Activated naive CD4-positive, alpha-beta T cell treated with anti-CD3 and anti-CD28 coated beads, Interleukin-2, amount 50 U/mL, for 72 hours (primary cell): ENCODE measurements at regions not wholly inside any gene's neighbourhood (a gene's known extent, or its start where the extent isn't known, plus 50 kb on each side); places are given as distances from the start of the nearest gene placed in this dataset.

Experiments used
- ATAC-seq, 2 donors: fragments of 150-1000 bp; cut with Tn5 transposase; 2 replicates each; pipeline ENCODE4 v1.10.0; 2021; ENCODE audit warnings: mild to moderate bottlenecking in 2 of 2, moderate library complexity in 2 of 2
- DNase-seq, 2 donors: peaks; one replicate each; pipeline ENCODE4 v3.0.0; 2021 to 2022; ENCODE audit warnings: low spot score in 2 of 2
- H3K27ac Mint-ChIP-seq, 2 donors: one replicate each; pipeline ENCODE4 v1.8.0; 2022; ENCODE audit warnings: mild to moderate bottlenecking in 2 of 2, mixed read lengths in 2 of 2
- H3K36me3 Mint-ChIP-seq, 2 donors: one replicate each; pipeline ENCODE4 v1.8.0; 2022; ENCODE audit warnings: mixed read lengths in 2 of 2
- H3K9me3 Mint-ChIP-seq, 2 donors: one replicate each; pipeline ENCODE4 v1.8.0; 2022; ENCODE audit warnings: mixed read lengths in 2 of 2

DNA sequence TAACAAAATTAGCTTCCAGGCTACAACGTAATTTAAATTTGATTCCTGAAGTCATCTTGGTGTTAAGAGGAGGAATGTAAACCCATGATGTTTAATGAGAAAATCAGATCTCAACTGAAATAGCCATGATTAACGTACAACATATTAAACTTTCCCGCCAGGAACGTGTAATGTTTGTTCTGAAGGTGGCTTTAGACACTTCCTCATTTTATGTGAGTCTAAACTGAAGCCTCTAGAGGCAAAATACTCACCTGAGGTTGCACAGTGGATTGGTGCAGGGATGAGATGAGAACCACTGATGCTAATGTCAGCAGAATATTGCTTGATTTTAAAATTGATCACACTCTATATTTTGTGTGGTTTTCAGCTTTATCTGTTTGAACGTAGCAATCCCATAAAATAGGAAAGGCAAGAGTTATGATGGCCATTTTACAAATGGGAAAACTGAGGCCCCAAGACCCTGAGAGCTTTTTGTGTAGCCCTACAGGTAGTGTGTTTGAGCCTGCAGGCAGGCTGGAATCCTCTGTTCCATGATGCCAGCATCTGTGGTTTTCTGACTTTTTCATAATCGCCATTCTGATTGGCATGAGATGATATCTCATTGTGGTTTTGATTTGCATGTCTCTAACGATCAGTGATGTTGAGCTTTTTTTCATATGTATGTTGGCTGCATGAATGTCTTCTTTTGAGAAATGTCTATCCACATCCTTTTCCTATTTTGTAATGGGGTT lies 243.7 kb upstream of the BMPER start:
- peaks cover 0 to 5% of the 10 kb centered on the region in 2 donors for H3K36me3 Mint-ChIP-seq
- no peaks in the 10 kb centered on the region for H3K9me3 Mint-ChIP-seq
- DNase-seq, result no peak
- ATAC-seq, result no peak
- H3K27ac Mint-ChIP-seq, result no peak overlapping the region

DNA sequence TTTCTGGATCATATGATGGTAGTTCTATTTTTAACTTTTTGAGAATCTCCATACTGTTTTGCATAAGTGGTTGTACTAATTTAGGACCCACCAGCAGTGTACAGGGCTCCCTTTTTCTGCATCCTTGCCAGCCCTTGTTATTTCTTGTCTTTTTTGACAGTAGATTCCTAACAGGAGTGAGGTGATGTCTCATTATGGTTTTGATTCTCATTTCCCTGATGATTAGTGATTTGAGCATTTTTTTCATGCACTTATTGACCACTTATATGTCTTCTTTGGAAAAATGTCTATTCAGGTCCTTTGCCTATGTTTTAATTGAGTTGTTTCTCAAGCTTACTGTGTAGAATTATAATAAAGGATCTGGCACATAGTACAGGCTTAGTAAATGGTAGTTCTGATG lies 238.8 kb upstream of the BMPER start:
- H3K9me3 Mint-ChIP-seq, result no peaks in the 10 kb centered on the region
- DNase-seq, result no peak
- no peak overlapping the region for H3K27ac Mint-ChIP-seq

GRCh38 chr7:33667196-33667595 lies 238.1 kb upstream of the BMPER start:
- no peaks in the 10 kb centered on the region for H3K9me3 Mint-ChIP-seq
- DNase-seq (no peak), ATAC-seq (no peak)
- peaks cover 0 to 7% of the 10 kb centered on the region in 2 donors for H3K36me3 Mint-ChIP-seq
- no peak overlapping the region for H3K27ac Mint-ChIP-seq

More for the DNA sequence above, 238.8 kb upstream of the BMPER start:
- no peak for ATAC-seq
- H3K36me3 Mint-ChIP-seq, result peaks cover 0 to 7% of the 10 kb centered on the region in 2 donors

- Mint-ChIP-seq H3K36me3 (peaks cover 0 to 7% of the 10 kb centered on the region in 2 donors), H3K9me3 (no peaks in the 10 kb centered on the region), H3K27ac (no peak overlapping the region)
- no peak for DNase-seq
- ATAC-seq, result no peak
Observed at GRCh38 chr7:33669251-33669670, 236.1 kb upstream of the BMPER start.

GRCh38 chr7:33671531-33672262 lies 233.6 kb upstream of the BMPER start:
- no peak for ATAC-seq
- Mint-ChIP-seq H3K27ac (no peak overlapping the region), H3K36me3 (peaks cover 0 to 7% of the 10 kb centered on the region in 2 donors), H3K9me3 (no peaks in the 10 kb centered on the region)
- no peak for DNase-seq

- ATAC-seq (no peak), DNase-seq (no peak)
- Mint-ChIP-seq H3K36me3 (peaks cover 0 to 7% of the 10 kb centered on the region in 2 donors), H3K27ac (no peak overlapping the region), H3K9me3 (no peaks in the 10 kb centered on the region)
Observed at GRCh38 chr7:33673029-33673700, 232.2 kb upstream of the BMPER start.

DNA sequence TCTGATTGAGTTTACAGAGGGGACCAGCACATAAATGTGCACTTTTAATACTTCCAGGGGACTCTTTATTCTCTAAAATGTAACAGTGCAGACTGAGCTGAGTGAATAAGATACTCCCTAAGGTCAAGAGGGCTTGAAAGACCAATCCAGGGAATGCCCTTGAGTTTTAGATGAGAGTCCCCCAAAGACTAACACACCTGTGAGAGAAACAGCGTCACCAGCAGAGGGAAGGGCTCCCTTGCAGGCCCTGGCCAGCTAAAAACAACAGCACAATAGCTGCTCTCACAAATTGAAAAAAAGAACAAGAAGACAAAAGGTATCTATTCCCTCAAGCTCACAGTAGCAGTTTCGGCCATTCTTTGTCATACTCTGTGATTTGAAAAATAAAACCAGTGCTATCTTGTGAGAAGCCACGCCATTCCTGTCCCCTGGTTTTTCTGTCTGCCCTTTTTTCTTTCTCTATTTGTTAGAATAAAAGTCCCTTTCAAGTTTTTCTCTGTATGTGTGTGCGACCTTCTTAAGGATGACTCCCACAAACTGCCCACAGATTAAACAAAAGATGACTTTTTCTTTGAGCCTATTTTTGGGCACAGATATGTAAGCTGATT lies 230.4 kb upstream of the BMPER start:
- H3K9me3 Mint-ChIP-seq, result peaks cover 0 to 3% of the 10 kb centered on the region in 2 donors
- H3K36me3 Mint-ChIP-seq, result peaks cover 0 to 3% of the 10 kb centered on the region in 2 donors
- DNase-seq (no peak), ATAC-seq (no peak)
- no peak overlapping the region for H3K27ac Mint-ChIP-seq

DNA sequence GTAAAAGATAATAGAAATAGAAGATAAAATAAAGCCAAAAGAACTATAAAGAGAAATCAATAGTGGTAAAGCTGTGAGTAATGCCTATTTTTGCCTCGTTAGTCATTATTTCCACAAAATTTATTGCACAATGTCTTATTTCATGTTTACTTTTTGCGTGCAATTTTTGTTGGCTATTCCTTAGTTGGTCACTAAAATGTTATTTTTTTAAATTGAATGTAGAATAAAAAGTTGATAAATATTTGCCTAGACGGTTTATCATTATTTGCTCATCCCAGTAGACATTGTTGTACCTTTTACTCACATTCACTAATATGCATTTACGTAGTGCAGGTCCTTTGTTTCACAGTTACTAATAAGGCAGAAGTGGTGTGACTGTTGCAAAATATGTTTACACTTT lies 227.8 kb upstream of the BMPER start:
- Mint-ChIP-seq H3K9me3 (peaks cover 0 to 5% of the 10 kb centered on the region in 2 donors), H3K36me3 (peaks cover 0 to 6% of the 10 kb centered on the region in 2 donors), H3K27ac (no peak overlapping the region)
- ATAC-seq, result no peak
- no peak for DNase-seq

DNA sequence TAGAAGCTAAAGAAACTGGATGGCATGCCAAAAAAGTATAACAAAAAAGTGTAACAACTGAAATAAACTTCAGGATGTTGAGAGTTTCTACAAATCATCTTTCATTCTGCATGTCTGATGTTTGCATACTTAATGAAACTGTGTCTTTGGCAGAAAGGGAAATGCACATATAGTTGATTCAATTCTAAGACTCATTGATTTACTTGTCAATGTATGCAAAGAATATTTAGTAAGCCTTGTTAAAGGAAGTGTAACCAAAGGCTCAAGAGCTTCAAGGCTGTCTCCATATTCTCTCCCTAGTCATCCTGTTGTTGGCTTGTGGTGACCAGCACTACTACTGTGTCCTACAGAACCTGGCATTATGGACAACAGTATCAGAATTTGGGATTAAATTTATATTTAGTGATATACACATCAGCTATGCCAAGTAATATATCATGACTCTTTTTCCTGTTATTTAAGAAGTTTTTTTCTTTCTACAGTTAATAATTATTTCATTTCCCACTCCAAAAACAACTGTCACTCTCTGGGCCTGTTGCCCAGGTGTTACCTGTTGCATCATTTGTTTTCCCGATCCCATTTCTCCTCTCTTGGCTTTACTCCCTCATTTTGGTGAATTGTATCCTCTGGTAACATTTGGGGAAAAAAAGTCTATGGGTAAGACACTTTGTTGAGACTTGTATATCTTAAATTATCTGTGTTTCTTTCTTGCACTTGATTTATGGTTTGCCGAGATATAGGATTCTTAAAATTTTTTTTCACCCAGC lies 226.6 kb upstream of the BMPER start:
- no peak overlapping the region for H3K27ac Mint-ChIP-seq
- H3K36me3 Mint-ChIP-seq, result peaks cover 0 to 6% of the 10 kb centered on the region in 2 donors
- peaks cover 0 to 5% of the 10 kb centered on the region in 2 donors for H3K9me3 Mint-ChIP-seq
- ATAC-seq (no peak), DNase-seq (no peak)

GRCh38 chr7:33680682-33681081 lies 224.7 kb upstream of the BMPER start:
- Mint-ChIP-seq H3K9me3 (peaks cover 5 to 8% of the 10 kb centered on the region in 2 donors), H3K27ac (no peak overlapping the region), H3K36me3 (peaks cover 0 to 17% of the 10 kb centered on the region in 2 donors)
- DNase-seq, result no peak
- no peak for ATAC-seq

DNA sequence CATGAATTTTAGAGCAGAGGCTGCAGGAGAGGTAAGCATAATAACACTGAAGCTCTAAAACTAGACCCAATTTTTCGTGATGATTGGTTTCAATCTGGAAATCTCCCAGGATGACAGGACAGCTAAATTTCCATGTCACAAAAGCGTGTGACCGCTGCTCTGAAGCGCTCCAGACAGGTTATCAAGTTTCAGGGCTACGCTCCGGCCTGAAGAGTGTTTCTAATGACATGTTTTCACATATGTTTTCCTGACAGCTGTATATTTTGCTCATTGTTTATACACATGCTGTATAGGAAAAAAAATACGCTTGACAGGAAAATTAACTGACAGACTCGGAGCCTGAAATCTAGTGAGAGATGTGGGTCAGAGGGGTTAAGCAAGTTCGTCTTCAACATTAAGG lies 219.8 kb upstream of the BMPER start:
- Mint-ChIP-seq H3K9me3 (peaks cover 8 to 15% of the 10 kb centered on the region in 2 donors), H3K36me3 (peaks cover 2 to 25% of the 10 kb centered on the region in 2 donors), H3K27ac (no peak overlapping the region)
- ATAC-seq (no peak), DNase-seq (no peak)

GRCh38 chr7:33685981-33686683 lies 219.2 kb upstream of the BMPER start:
- H3K27ac Mint-ChIP-seq, result no peak overlapping the region
- peaks cover 12 to 20% of the 10 kb centered on the region in 2 donors for H3K9me3 Mint-ChIP-seq
- ATAC-seq, result no peak
- H3K36me3 Mint-ChIP-seq, result peaks cover 8 to 30% of the 10 kb centered on the region in 2 donors
- no peak for DNase-seq

DNA sequence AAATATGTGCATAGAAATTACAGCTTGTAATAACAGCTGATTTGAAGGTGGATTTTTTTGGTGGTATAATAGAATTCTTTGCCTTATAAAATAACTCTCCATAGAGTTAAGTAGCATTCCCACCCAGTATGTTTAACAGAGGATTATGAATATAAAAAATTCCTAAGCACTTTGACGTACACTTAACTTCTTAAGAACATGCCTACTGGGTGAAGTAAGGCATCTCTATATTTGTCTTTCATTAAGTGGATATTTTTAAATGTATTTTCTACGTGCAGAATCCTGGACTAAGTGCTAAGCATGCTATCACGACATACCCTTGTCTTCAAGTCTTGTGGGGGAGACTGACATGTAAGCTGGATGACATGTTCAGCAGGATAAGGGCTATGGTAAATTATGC lies 217.7 kb upstream of the BMPER start:
- Mint-ChIP-seq H3K36me3 (peaks cover 8 to 36% of the 10 kb centered on the region in 2 donors), H3K27ac (no peak overlapping the region), H3K9me3 (peaks cover 12 to 20% of the 10 kb centered on the region in 2 donors)
- no peak for ATAC-seq
- no peak for DNase-seq

GRCh38 chr7:33691180-33691579 lies 214.2 kb upstream of the BMPER start:
- no peak overlapping the region for H3K27ac Mint-ChIP-seq

GRCh38 chr7:33692956-33693355 lies 212.4 kb upstream of the BMPER start:
- Mint-ChIP-seq H3K27ac (no peak overlapping the region), H3K9me3 (peaks cover 10 to 11% of the 10 kb centered on the region in 2 donors), H3K36me3 (peaks cover 8 to 29% of the 10 kb centered on the region in 2 donors)
- no peak for DNase-seq
- ATAC-seq, result no peak

More at GRCh38 chr7:33691180-33691579, 214.2 kb upstream of the BMPER start:
- DNase-seq (no peak), ATAC-seq (no peak)
- Mint-ChIP-seq H3K36me3 (peaks cover 8 to 31% of the 10 kb centered on the region in 2 donors), H3K9me3 (peaks cover 12% of the 10 kb centered on the region in 2 donors)
